ENCODE measurements at regions not wholly inside any gene's neighbourhood (a gene's known extent, or its start where the extent isn't known, plus 50 kb on each side); places are given as distances from the start of the nearest gene placed in this dataset.

DNA sequence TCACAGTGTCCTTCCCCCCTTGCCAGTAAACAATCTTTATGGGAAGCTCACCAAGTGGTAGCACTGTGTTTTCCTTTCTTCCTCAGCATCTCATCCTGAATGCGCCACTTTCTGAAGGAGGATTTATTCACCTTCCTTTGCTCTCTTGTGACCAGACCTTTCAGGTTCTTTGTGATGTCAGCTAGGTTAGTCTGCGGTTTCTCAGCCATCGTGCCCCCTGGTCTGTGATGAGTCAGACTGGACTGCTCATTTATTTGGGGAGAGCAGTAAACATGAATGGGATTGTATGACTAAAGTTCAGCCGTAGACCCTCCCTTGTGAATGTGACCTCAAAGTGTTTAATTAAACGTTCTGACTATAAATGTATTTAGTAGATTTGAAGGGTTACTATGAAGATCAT, 235.1 kb upstream of the CELF2 start:
- no peak for DNase-seq (ENCODE audit: low spot score)

DNA sequence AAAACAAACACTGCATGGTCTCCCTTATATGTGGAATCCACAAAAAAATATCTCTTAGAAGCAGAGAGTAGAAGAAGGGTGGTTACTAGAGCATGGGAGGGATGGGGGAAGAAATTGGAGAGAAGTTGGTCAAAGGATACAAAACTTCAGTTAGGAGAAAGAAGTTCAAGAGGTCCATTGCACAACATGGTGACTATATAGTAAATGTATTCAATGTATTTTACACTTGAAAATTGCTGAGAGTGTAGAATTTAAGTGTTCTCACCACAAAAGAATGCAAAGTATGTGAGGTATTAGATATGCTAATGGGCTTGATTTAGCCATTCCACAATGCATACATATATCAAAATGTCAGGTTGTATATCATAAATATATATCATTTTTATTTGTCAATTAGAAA, 232.0 kb upstream of the CELF2 start:
- DNase-seq (ENCODE audit: low spot score) = no peak

DNA sequence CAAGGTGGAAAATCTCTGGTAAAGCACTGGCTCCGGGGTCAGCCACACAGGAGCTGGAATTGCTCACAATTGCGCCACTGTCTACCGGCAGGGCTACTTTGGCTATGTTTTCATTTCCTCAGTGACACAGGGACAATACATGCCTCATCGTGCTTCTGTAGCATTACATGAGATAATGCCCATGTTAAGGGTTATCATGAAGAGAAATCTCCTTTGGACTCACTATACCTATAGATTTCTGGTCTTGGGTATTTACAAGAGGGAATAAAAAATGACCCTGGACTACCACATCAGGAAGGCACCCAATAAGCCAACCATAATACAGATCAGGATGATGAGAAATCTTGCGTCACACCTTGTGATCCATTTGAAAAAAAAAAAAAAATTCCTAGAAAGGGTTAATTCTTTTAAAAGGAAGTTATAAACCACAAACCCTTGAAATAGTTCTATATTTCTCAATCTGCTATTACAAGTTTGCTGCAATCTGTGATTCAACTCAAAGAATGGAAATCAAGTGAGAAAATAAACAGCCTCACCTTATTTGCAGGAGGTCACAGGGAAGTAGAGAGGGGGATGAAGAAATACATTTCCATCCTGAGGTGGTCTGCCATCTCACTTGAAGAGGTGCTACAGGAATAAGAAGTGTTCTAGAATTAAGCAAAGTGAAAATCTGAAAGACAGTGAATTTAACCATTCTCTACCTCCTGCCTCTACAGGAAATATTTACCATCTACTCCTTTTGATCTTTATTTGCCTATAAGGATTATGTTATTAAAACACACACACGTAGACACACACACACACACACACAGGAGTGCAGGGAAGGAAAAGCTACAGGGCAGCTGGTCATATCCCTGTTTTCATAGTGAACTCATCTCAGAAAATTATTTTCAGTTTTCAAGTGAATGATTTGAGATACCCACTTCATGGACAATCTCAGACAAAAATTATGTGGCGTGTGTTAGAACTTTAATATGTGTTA, 231.3 kb upstream of the CELF2 start:
- DNase-seq (ENCODE audit: low spot score) = no peak

DNA sequence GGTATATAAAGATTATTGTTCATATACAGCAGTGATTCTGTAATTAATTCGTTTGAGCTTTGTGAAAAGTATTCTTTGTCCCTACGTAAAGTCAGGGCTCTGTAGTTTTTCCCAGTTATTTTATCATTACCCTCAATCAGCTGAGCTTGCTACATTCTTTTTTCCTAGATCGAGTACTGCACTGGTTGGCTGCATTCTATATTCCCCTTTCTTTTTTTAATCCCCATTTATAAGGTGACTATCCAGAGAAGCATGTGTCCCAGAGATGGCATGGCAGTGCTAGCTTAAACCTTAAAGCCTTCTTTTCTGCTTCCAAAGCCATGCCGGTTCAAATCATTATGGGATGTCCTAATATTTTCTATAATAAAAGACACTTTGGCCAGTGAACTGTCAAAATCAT, 230.1 kb upstream of the CELF2 start:
- DNase-seq (ENCODE audit: low spot score) = no peak

DNA sequence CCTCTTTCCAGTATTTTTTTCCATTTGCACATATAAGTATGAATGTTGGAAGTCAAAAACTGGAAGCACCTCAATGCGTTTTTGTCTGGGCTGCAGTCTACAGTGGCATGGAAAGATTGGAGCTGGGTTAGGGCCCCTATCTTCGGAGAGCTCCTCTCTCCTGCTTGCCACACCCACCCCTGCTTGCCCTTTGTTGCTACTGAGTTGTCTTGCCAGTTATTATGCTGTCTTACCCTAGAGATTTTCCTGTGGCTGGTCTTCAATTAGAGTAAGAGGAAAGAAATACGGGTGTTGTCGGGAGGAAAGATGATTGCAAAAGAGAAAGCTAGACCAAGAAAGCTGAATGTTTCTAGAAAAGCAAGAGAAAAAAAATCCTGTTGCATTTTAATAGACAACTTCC, 228.9 kb upstream of the CELF2 start:
- DNase-seq (ENCODE audit: low spot score) = no peak

DNA sequence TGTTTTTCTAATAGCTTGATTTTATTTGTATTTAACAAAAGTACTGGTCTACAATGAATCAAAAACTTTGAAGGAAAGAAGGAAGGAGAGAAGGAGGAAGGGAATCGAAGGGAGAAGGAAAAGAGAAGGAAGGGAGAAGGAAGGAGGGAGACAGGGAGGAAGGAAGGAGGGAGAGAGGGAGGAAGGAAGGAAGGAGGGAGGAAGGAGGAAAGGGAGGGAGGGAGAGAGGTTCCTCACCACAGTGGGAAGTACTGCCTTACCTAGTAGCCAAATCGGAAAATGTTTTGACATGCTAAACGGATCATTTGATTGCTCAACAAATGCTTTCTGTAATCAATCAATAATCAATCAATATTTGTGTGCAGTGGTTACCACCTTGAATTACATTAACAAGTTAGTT, 225.8 kb upstream of the CELF2 start:
- DNase-seq (ENCODE audit: low spot score) = no peak

DNA sequence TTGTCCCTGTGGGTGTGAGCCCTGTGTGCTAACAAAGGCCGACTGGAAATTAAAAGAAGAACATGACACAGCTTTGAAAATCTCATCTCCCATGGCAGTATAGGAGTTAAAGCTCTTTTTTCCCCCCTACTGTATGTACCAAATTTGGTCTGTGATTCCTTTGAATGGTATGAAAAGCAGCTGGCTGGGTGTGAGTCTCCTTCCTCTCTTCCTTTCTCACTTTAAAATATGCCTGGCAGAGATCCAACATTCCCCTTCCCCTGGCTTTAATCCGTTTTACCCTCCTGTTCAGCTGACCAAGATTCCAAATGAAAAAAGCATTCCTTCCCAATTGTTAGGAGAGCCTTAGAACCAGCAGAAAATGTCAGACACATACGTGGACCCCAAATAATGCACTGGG, 225.0 kb upstream of the CELF2 start:
- no peak for DNase-seq (ENCODE audit: low spot score)

DNA sequence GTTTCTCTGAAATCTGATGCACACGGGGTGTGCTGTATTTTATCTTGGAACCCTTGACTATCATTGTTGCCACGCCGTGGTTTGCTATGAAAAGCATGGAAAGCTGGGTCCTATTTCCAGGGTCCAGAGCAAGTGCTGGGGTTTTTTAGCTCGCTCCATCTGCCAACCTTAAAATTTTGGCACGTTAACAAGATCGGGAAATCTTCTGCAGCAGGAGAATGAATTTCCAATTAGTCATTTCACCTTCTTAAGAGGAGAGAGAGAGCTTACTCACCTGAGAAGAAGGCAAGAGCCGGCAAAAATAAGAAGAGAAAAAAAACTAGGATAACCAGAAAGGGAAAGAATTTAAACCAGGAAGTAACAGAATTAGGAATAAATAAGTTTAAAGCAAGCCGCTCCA, 223.6 kb upstream of the CELF2 start:
- DNase-seq (ENCODE audit: low spot score) = no peak

DNA sequence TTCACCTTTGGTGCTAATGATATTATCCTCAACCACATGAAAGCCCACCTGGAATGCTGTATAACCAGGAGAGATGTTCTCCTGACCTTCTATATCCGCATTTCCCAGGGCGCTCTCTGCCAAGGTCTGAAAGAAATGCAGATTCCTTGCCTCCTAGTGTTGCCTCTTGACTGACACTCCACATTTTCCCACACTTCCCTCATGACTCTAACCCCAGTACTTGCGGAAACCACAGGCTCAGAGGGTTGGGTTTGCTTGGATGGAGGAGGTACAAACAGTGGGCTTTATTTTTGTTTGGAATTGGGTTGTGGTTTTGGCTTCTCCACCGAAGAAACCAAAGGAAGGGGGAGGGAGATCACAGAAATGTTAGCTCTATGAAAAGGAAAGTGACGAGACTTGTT, 222.9 kb upstream of the CELF2 start:
- no peak for DNase-seq (ENCODE audit: low spot score)

DNA sequence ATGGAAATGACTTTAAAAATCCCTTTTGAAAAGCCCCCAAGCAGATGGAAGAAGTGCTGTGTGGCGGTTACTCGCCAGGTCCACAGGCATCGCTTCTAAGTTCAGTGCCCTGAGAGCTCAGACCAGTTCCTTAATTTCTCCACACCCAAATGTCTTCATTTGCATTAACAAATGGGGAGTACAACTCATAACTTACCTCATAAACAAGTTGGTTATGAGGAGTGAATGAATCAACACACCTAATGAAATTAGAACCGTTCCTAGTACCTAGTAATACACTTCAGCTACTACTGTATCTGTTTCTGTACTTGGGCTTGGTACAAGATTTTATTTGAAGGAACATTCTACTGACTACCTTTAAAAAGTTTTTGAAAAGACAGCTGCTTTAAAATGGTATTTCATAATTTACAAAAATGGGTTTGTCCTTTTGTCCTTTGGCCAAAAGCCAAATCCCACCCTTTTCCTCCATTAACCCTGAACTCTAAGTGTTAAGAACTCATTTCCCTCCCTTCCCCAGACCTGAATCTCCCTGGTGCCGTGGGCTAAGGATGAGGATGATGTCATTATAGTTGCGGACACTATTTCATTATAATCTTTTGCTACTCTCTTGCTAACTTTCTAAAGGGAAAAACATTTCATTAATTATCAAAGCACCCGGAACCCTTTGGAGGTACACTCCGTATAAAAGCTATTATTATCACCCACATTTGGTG, 221.5 kb upstream of the CELF2 start:
- DNase-seq (ENCODE audit: low spot score) = no peak

DNA sequence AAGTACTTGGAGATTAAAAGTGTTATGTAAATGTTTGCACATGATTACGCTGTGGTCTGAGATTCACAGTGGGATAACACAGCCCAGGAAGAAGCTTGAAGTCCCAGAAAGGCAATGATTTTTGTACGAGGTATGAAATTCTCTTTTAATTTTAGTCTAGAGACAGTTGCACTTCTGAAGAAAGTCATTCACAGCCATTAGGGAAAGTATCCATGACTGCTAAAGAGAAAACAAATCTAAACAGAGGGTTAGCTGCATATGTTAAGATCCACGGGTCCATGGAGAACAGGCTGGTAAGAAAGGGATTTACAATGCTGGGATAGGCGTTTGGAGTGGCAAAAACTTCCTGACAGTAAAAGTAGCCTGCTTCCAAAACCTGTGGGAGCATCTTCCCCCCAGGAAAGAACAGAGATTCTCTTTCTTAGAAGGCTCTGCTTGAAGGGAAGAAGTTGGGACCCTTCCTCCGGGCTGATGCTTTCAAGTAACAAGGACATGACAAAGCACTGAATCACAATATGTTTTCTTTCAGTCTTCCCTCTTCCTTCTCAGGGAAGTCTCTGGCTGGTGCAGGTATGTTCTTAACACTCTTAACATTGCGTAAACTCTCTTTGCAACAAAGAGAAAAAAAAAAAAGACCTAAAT, 220.8 kb upstream of the CELF2 start:
- DNase-seq (ENCODE audit: low spot score) = no peak

DNA sequence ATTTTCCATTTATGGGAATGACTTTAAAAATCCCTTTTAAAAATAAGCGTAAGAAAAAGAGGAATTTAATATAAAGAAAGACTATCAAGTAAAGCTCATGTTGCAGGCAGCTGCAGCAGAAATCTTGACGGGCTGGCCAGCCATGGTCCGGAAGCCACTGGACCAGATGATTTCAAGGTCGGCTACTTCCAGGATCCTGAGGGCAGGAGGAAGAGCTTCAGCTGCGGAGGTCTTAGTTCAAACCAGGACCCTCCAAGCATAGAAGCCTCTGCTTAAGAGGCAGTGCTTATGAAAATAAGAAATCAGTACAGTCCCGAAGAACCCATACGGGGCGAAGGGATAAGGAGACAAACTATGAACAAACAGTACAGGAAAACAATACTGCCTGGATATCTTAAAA, 220.2 kb upstream of the CELF2 start:
- no peak for DNase-seq (ENCODE audit: low spot score)

DNA sequence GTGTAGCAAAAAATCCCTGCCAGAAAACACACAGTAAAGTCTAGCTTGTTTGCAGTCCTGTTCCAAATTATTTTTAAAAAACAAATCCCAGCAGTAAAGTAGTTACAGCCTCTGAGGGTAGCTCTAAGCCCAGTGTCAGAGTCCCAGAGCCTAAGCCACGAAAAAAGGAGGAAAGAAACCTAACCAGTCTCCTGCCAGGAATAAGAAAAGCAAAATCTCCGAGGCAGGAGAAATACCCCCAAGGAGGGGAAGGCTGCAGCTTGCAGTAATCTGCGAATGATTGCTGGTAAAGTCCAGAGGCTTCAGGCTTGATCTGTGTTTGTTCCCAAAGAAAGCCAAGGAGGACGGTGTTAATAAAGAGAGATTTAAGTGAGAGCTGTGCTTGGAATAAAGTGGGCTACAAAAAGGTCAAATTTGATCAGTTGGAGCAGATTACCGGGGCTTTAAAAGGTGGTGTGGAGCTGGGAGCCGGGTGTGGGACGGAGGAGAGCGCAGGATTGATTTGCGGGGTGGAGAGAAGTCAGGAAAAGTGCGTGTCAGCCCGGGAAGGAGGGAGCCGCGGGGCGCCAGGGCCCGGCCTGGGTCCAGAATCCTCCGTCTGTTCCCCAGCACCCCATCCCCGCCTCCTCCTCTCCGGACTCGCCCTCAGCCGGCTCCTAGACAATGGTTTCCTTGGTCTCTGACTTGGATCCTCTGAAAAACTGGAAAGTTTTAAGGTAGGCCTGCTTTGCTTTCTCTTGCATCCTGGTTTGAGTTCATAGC, 219.4 kb upstream of the CELF2 start:
- no peak for DNase-seq (ENCODE audit: low spot score)

DNA sequence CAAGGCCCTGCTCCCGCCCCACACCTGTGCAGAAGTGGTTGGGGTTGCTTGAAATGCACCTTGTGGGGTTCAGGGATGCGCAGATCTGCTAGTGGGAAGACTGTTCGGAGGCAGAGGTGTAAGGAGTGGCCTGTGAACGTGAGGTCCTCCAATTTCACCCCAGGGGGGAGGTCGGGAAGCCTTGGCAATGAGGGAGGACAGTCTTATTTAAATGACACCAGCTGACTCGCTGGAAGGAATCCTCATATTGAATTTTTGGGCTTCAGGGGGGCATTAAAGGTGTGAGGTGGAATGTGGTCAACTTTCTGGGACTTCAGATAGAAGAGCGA, 218.8 kb upstream of the CELF2 start:
- DNase-seq (ENCODE audit: low spot score) = no peak

DNA sequence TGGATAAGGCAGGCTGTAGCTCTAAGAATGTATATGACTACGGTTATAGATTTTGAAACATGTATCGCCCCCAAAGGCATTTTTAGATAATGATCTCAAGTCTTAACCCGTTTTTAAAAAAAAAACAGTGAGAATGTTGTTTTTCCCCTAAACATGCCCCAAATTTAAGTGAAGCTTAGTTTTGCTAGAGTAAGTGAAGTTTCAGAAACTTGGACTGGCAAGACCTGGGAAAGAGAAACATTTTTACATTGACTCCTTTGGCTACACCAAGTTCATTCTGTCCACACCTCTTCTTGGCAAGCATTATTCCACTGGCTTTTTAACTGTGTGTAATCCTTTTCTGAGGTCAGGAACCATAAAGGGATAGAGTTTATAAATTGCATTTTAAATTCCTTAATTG, 216.7 kb upstream of the CELF2 start:
- DNase-seq (ENCODE audit: low spot score) = no peak

DNA sequence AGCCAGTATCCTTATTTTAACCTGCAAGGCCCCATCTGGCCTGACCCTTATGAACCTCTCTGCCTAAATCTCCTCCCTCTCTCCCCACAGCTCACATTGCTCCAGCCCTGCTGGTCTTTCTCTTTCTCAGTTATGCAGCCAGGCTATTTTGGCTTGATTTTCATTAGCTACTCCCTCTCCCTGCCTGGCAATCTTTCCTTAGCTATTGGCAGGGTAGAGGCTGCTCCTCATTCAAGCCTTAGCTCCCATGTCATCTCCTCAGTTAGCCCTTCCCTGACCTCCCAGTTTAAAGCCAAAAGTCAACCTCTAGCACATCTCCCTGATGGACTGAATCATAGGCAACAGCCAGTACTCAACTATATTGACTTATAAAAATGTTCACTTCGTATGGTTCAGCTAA, 214.4 kb upstream of the CELF2 start:
- DNase-seq (ENCODE audit: low spot score) = no peak

DNA sequence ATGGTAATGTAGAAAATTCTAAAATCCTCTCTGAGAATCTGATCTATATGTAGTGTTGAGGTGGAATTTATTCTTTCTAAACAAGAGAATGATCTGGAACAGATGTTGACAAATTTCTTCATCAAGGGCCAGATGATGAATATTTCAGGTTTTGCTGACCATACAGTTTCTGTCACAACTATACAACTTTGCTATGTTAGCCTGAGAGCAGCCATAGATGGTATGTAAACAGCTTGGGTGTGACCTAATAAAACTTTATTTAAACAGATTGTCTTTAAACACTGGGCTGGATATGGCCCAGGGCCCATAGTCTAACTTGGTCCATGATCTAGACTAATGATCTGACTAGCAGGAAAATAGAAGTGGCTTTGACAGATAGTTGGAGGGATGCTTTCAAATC, 213.6 kb upstream of the CELF2 start:
- DNase-seq (ENCODE audit: low spot score) = no peak

DNA sequence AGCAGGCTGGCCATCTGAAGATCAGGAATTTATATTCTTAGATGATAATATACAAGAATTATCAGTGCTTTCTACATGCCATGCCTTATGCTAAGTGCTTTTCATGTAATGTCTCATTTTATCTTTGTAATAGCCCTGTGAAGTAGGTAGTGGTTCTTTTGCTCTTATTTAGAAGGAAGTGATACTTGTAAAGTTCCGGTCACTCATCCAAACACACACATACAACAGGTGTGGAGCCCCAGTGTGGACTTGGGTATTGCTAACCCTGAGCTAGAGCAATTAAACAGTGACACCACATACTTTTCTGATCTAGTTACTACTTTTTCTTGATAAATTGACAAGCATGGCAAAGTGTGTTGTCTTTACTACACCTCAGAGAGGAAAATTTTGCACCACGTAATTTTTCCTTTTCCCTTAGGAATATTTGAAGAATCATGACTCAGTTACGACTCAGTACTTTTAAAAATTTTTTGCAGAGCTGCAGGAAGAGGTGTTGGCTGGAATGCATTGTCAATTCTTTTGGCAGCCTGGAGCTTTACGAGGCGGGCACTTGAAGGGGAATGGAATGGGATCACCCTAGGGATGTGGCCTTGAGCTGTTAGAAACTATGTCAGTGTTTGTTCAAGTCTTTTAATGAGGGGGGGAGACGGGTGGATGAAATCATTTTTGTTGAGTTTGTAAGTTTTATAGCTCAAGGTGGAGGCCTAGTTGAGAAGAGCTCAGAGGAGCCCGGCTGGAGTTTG, 212.5 kb upstream of the CELF2 start:
- DNase-seq (ENCODE audit: low spot score) = no peak

DNA sequence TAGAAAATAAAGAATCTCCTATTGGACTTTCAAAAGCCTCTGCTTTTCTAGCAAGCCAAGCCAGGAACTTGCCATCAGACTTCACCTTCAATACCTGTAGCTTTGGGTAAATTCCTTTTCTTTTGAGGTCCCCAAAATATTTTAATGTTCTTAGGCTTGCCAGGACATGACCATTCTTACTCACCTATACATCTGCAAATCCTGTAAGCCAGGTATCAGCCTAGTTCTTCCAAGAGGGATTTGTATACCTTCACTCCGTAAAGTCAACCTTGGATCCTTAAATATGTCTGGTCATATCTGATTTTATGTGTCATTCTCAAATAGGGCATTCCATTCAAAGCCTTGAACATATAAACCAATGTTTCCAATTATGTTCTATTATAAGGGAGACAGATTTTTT, 210.6 kb upstream of the CELF2 start:
- DNase-seq (ENCODE audit: low spot score) = no peak

DNA sequence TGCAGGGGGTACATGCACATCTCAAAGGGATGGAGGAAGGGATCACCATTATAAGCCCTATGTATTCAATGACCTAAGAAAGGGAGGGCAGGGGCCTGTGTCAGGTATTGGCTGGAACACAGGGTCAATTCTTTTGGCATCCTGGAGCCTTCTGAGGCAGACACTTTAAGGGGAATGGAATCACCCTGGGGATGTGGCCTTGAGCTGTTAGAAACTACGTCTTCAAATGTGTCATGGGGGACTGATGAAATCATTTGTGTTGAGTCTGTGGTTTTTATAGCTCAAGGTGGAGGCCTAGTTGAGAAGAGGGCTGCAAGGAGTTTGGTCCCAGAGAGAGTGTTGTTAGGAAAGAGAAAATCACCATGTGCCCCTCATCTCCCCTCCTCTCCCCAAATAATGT, 206.1 kb upstream of the CELF2 start:
- no peak for DNase-seq (ENCODE audit: low spot score)

DNA sequence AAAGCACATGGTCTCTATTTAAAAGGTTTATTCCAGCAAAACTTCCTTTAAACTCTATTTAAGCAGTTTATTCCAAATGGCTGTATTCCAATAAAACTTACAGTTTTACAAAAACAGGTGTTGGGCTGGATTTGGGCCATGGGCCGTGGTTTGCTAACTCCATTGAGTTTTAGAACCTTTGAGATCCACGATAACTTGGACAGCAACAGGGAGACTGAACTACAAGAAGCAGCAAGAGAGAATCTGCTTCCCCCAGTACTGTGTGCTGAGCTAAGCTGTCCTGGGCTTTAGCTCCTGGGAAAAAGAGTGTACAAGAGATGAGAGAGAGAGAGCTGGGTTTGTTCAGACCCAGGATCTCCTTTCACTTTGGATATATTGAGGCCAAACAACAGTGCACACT, 204.0 kb upstream of the CELF2 start:
- DNase-seq (ENCODE audit: low spot score) = no peak

DNA sequence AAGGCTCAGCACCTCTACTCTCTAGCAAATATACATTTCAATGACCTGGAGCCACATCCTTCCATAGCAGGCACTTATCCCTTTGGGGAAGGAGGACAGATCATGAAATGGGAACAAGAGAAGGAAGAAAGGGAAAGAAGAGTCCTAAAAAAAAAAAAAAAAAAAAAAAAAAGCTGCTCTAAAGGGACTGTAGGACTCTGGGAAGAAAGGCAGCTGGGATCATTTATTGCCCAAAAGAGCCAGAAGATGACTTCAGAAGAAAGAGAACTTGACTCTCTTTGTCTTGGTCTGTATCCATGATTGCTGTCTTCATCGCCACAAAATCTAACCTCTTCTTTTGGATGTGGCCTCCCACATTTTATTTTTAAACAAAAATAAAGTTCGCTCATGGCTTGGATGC, 203.6 kb upstream of the CELF2 start:
- no peak for DNase-seq (ENCODE audit: low spot score)
